GM23248 (cell line): ENCODE measurements at regions not wholly inside any gene's neighbourhood (a gene's known extent, or its start where the extent isn't known, plus 50 kb on each side); places are given as distances from the start of the nearest gene placed in this dataset.
"Not testable (repeated sequence)": the region's sequence is repeated elsewhere in the genome, so short reads cannot be mapped to it uniquely, and the experiment has no call there.

ENCODE experiments used
- DNase-seq: peaks from one replicate; pipeline ENCODE4 v3.0.0-alpha.2; 2015
- H2AFZ ChIP-seq: fragments of 200-600 bp; sonication (generic); 2 replicates; pipeline ENCODE4 v1.6.1; 2016; ENCODE audit warnings: antibody characterized with exemption
- H3F3A ChIP-seq: fragments of 200-600 bp; sonication (generic); 2 replicates; pipeline ENCODE4 v1.6.1; 2016; ENCODE audit warnings: mild to moderate bottlenecking, antibody characterized with exemption, mixed run types; ENCODE audit not compliant: insufficient read depth
- H3K27ac ChIP-seq: fragments of 200-600 bp; sonication (generic); 2 replicates; pipeline ENCODE4 v1.5.1; 2016; ENCODE audit warnings: mild to moderate bottlenecking
- H3K27me3 ChIP-seq: fragments of 200-600 bp; sonication (generic); replicated peaks from 2 replicates; pipeline ENCODE4 v1.6.1; 2016; ENCODE audit warnings: mild to moderate bottlenecking; ENCODE audit not compliant: insufficient read depth
- H3K36me3 ChIP-seq: fragments of 200-600 bp; sonication (generic); 2 replicates; pipeline ENCODE4 v1.6.1; 2016; ENCODE audit warnings: low read depth, mild to moderate bottlenecking
- H3K4me1 ChIP-seq: fragments of 200-600 bp; sonication (generic); 2 replicates; pipeline ENCODE4 v1.6.1; 2016; ENCODE audit warnings: mild to moderate bottlenecking; ENCODE audit not compliant: insufficient read depth
- H3K4me2 ChIP-seq: fragments of 200-600 bp; sonication (generic); one replicate; pipeline ENCODE4 v1.6.1; 2016; ENCODE audit warnings: mild to moderate bottlenecking; ENCODE audit not compliant: unreplicated experiment
- H3K4me3 ChIP-seq: fragments of 200-600 bp; sonication (generic); 2 replicates; pipeline ENCODE4 v1.5.1; 2016; ENCODE audit warnings: mild to moderate bottlenecking
- H3K79me2 ChIP-seq: fragments of 200-600 bp; sonication (generic); 2 replicates; pipeline ENCODE4 v1.6.1; 2016; ENCODE audit warnings: mild to moderate bottlenecking; ENCODE audit not compliant: insufficient read depth
- H3K9ac ChIP-seq: fragments of 200-600 bp; sonication (generic); 2 replicates; pipeline ENCODE4 v1.6.1; 2016; ENCODE audit warnings: mild to moderate bottlenecking
- H3K9me2 ChIP-seq: fragments of 200-600 bp; sonication (generic); 2 replicates; pipeline ENCODE4 v1.6.1; 2016; ENCODE audit warnings: mixed run types, mild to moderate bottlenecking, moderate library complexity; ENCODE audit not compliant: insufficient read depth
- H3K9me3 ChIP-seq: fragments of 200-600 bp; sonication (generic); one replicate; pipeline ENCODE4 v1.6.1; 2017; ENCODE audit warnings: low read depth
- H4K20me1 ChIP-seq: fragments of 200-600 bp; sonication (generic); 2 replicates; pipeline ENCODE4 v1.6.0; 2016; ENCODE audit not compliant: insufficient read depth
- EZH2 ChIP-seq: fragments of 200-600 bp; sonication (generic); IDR thresholded peaks from 2 replicates; pipeline ENCODE4 v1.6.1; 2018; ENCODE audit warnings: antibody characterized with exemption, mild to moderate bottlenecking; ENCODE audit not compliant: insufficient read depth, poor library complexity, severe bottlenecking
- EZH2phosphoT487 ChIP-seq: fragments of 200-600 bp; sonication (generic); IDR thresholded peaks from 2 replicates; pipeline ENCODE4 v1.6.1; 2018; ENCODE audit warnings: antibody characterized with exemption, moderate library complexity, mild to moderate bottlenecking, low read depth; ENCODE audit not compliant: insufficient read depth
- WGBS, 2 experiments: methylation state at CpG; one replicate each; pipeline ENCODE4 v1.1.6; 2015 to 2017; ENCODE audit warnings: low lambda C conversion rate in 2 of 2, low coverage in 1 of 2; ENCODE audit errors: missing lambda C conversion rate in 2 of 2; 5-methylcytosine and 5-hydroxymethylcytosine counted together
- in situ Hi-C: fragments of 300-500 bp; cut with MboI; formaldehyde crosslinking; loops from 2 replicates; pipeline ENCODE4 v1.15.0; 2020

DNA sequence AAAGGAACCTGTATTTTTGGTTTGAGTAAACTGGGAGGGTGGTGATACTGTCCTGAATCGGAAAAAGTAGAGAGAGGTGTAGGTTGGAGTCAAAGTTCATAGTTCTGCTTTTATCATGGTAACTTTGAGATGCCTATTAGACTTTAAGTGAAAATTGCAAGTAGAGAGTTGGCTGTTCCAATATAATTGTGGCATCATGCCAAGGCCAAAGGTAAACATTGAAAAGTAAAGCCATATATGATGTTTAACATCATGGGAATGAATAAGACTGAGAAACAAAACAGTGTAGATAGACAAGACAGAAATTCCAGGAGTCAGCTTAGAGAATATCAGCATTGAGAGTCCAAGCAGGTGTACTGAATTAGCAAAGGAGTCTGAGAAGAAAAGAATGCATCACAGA lies 570.9 kb downstream of the HTR7 start:
- H3K9me3 ChIP-seq = no peaks in the 10 kb centered on the region
- in situ Hi-C loops = no loop called here
- H3K4me2 ChIP-seq = no peak overlapping the region
- H3K4me3 ChIP-seq = no peak overlapping the region
- H3K27me3 ChIP-seq = no peaks in the 10 kb centered on the region
- TF ChIP-seq EZH2phosphoT487 (no peak), EZH2 (no peak)
- H3K9me2 ChIP-seq = no peaks in the 10 kb centered on the region
- no peaks in the 10 kb centered on the region for H3F3A ChIP-seq
- H3K4me1 ChIP-seq = no peaks in the 10 kb centered on the region
- no peak overlapping the region for H3K9ac ChIP-seq
- no peaks in the 10 kb centered on the region for H3K36me3 ChIP-seq
- WGBS, 2 experiments = 14 to 15% methylated on average over 1 of the region's 1 CpG
- no peak for DNase-seq
- H3K79me2 ChIP-seq = no peaks in the 10 kb centered on the region
- H2AFZ ChIP-seq = no peak overlapping the region
- no peaks in the 10 kb centered on the region for H4K20me1 ChIP-seq
- no peak overlapping the region for H3K27ac ChIP-seq

DNA sequence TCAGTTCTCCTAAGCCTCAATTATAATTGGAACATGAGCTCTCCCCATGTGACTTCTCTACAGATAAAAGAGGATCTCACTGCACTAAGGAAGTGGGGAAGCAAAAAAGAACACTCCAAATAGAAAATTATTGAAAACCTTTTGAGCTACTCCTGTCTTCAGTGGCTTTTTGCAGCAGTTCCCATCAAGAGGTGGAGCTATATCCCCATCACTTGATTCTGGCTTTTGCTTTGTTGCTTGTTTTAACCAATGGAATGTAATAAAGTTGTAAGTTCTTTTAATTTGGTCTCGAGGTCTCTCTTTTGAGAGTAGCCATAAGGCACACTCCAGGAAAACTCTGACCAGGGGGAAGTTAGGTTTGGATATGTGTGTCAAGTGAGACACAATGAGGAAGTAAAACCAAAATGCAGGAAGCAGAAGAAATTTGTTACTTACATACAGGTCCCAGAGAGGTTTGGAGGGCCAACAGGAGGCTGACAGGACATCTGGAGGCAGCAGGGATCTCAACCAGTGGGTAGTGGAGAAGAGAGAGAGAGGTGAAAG lies 569.4 kb downstream of the HTR7 start:
- WGBS, 2 experiments = 3 to 4% methylated on average over 1 of the region's 1 CpG

GRCh38 chr10:90289037-90289436 lies 568.8 kb downstream of the HTR7 start:
- no peak for TF ChIP-seq EZH2phosphoT487
- TF ChIP-seq EZH2 = no peak
- no peak overlapping the region for H3K4me2 ChIP-seq
- no peaks in the 10 kb centered on the region for H3K9me2 ChIP-seq
- no peak for DNase-seq
- no peaks in the 10 kb centered on the region for H3K4me1 ChIP-seq
- no peak overlapping the region for H3K9ac ChIP-seq
- H3K27me3 ChIP-seq = no peaks in the 10 kb centered on the region
- no peak overlapping the region for H3K4me3 ChIP-seq
- no peaks in the 10 kb centered on the region for H3F3A ChIP-seq
- WGBS, 2 experiments = 10 to 25% methylated on average over 1 of the region's 1 CpG
- no peaks in the 10 kb centered on the region for H3K79me2 ChIP-seq
- no peaks in the 10 kb centered on the region for H3K36me3 ChIP-seq
- in situ Hi-C loops = no loop called here
- no peak overlapping the region for H2AFZ ChIP-seq
- no peak overlapping the region for H3K27ac ChIP-seq
- H3K9me3 ChIP-seq = no peaks in the 10 kb centered on the region
- no peaks in the 10 kb centered on the region for H4K20me1 ChIP-seq

More for the DNA sequence above, 569.4 kb downstream of the HTR7 start:
- Histone ChIP-seq H4K20me1 (no peaks in the 10 kb centered on the region), H3K4me3 (no peak overlapping the region), H3K27ac (no peak overlapping the region), H3K4me2 (no peak overlapping the region), H3K4me1 (no peaks in the 10 kb centered on the region), H3K9me3 (no peaks in the 10 kb centered on the region), H3K79me2 (no peaks in the 10 kb centered on the region), H3K9me2 (no peaks in the 10 kb centered on the region), H3K27me3 (no peaks in the 10 kb centered on the region), H3K9ac (no peak overlapping the region), H2AFZ (no peak overlapping the region), H3F3A (no peaks in the 10 kb centered on the region), H3K36me3 (no peaks in the 10 kb centered on the region)
- TF ChIP-seq EZH2 = no peak
- TF ChIP-seq EZH2phosphoT487 = no peak
- no peak for DNase-seq
- in situ Hi-C loops = no loop called here

GRCh38 chr10:90293616-90294015 lies 564.2 kb downstream of the HTR7 start:
- Histone ChIP-seq H3K27me3 (no peaks in the 10 kb centered on the region), H2AFZ (no peak overlapping the region), H3K79me2 (no peaks in the 10 kb centered on the region), H4K20me1 (no peaks in the 10 kb centered on the region), H3K4me3 (no peak overlapping the region), H3K4me2 (no peak overlapping the region), H3K9me3 (no peaks in the 10 kb centered on the region), H3K36me3 (no peaks in the 10 kb centered on the region), H3K27ac (no peak overlapping the region), H3K9me2 (no peaks in the 10 kb centered on the region), H3F3A (no peaks in the 10 kb centered on the region), H3K9ac (no peak overlapping the region), H3K4me1 (no peaks in the 10 kb centered on the region)
- no peak for TF ChIP-seq EZH2phosphoT487
- no peak for TF ChIP-seq EZH2
- DNase-seq = no peak
- 11 to 16% methylated on average over 4 of the region's 4 CpGs for WGBS, 2 experiments
- in situ Hi-C loops = no loop called here

- H2AFZ ChIP-seq, H3F3A ChIP-seq, H4K20me1 ChIP-seq, H3K27ac ChIP-seq, H3K79me2 ChIP-seq, H3K9me2 ChIP-seq, H3K36me3 ChIP-seq, DNase-seq, H3K27me3 ChIP-seq, H3K4me1 ChIP-seq, H3K9ac ChIP-seq, H3K4me2 ChIP-seq, H3K9me3 ChIP-seq, in situ Hi-C loops, H3K4me3 ChIP-seq: not testable (repeated sequence)
- 45 to 46% methylated on average over 9 to 11 of the region's 11 CpGs for WGBS, 2 experiments
These were observed 562.9 kb downstream of the HTR7 start for GRCh38 chr10:90294821-90295540.

DNA sequence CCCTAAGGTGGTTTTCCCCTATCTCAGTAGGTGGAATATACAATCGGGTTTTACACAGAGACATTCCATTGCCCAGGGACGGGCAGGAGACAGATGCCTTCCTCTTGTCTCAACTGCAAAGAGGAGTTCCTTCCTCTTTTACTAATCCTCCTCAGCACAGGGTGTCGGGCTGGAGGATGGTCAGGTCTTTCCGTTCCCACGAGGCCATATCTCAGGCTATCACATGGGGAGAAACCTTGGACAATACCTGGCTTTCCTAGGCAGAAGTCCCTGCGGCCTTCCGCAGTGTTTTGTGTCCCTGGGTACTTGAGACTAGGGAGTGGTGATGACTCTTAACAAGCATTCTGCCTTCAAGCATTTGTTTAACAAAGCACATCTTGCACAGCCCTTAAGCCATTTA lies 555.8 kb downstream of the HTR7 start:
- H3K9me2 ChIP-seq, H3K79me2 ChIP-seq, H3K4me1 ChIP-seq, H3K9ac ChIP-seq, in situ Hi-C loops, H3K27ac ChIP-seq, H2AFZ ChIP-seq, H4K20me1 ChIP-seq, H3K9me3 ChIP-seq, H3K4me3 ChIP-seq, H3K4me2 ChIP-seq, DNase-seq, H3K27me3 ChIP-seq, H3K36me3 ChIP-seq, H3F3A ChIP-seq: not testable (repeated sequence)
- 22 to 31% methylated on average over 6 of the region's 7 CpGs for WGBS, 2 experiments
